Putamen (tissue), 1 donor: ENCODE measurements at regions not wholly inside any gene's neighbourhood (a gene's known extent, or its start where the extent isn't known, plus 50 kb on each side); places are given as distances from the start of the nearest gene placed in this dataset.
A peak's percentile ranks its signal among the peaks of the same experiment; 100 is the strongest.

Experiments
- DNase-seq: peaks from one replicate; pipeline ENCODE4 v3.0.0-alpha.2; 2016; ENCODE audit warnings: low spot score

DNA sequence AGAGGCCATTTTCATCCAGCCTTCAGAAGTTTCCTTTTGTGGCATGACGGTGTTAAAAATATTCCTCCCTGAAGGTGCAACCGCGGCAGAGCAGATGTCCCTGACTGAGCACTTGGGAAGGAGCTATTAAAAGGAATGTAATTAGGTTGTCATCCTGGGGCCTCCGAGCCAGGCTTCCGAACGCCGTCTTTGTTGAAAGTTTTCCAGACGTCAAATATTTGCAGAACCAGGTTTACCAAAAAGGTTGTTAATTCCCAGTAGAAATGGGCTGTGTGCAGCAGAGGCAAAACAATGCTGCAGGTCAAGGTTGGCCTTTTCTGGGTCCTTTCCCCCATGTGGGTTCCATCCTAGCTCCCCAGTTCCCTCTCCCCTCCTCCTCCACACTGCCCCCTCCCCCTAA lies 88.8 kb upstream of the CALM2 start:
- DNase-seq = no peak

DNA sequence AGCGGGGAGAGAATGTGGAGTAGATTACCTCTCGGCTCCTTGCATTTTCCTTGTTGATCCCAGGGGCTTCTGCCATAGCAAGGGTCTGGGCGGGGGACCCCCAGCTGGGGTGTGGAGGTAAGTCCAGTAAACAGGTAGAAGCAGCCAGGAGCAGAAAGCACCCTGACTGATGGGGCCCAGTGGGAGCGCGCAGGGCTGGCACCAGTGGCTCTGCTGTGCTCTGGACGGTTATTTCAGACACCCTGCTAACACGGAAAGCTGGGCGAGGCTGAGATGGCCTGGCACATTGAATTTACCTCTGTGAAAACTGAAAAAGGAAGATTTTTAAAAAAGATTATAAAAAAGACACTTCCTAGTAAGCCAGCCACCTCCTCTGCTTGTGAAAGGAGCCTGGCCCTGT lies 88.4 kb upstream of the CALM2 start:
- DNase-seq = no peak

DNA sequence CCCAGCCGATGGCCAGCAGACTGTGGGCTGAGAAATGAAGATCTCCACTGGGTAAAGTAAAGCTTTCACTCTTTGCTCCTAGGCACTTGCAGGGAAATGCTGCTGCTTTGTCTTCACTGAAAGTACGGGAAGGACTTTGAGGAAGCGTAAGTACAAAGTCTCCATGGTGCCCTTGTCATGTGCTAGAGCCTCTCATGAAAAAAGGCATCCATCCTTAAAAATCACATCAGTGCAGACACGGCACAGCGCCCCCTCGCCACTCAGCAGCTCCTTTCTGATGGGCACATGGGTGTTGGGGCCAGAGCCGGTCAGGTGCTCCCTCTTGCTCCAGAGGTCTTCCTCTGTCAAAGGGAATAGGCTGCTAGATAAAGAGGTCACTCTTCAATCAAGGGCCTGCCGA lies 87.8 kb upstream of the CALM2 start:
- DNase-seq = no peak

DNA sequence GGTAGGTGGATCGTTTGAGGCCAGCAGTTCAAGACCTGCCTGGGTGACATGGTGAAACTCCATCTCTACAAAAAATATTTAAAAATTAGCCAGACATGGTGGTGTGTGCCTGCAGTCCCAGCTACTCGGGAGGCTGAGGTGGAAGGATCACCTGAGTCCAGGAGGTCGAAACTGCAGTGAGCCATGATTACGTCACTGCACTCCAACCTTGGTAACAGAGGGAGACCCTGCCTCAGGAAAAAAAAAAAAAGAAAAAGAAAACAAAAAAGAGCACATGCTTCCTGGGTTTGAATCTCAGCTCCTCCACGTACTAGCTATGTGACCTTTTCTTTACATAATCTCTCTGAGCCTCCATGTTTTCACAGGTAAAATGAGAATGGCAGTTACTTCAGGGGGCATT lies 86.3 kb upstream of the CALM2 start:
- no peak for DNase-seq

DNA sequence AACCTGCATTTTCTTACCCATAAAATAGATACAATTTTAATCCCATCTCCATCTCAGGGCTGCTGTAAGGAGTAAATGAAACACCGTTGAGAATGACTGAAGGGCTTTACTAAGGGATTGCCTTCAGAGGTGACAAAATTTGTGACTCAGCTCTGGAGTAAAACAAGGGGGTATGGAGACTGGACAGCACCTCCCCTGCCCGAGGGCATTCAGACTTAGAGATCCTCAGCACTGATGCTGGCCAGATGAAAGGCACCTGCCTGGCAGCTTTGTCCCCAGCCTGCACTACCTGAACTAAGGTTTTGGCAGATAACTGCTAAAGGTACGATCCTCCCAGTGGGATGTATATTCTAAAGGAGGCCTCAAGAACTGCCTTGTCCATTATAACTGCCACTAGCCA lies 84.7 kb upstream of the CALM2 start:
- no peak for DNase-seq

DNA sequence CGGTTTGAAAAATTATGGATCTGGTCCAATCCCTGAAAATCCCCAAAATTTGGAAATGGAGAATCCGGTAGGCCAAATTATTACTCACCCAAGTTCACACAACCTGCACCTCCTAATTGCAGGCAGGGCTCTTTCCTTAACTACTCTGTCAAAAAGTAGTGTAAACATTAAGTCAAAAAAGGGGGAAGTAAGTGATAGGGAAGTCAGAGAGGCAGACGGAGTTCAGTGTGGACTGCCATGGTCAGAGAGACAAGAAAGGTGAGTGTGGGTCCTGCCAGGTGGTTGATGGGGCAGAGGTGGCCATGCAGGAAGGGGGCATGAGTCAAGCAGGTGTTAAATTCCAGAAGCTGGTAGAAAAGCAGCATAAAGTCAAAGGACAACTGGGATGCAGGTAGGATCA lies 83.5 kb upstream of the CALM2 start:
- DNase-seq = no peak

DNA sequence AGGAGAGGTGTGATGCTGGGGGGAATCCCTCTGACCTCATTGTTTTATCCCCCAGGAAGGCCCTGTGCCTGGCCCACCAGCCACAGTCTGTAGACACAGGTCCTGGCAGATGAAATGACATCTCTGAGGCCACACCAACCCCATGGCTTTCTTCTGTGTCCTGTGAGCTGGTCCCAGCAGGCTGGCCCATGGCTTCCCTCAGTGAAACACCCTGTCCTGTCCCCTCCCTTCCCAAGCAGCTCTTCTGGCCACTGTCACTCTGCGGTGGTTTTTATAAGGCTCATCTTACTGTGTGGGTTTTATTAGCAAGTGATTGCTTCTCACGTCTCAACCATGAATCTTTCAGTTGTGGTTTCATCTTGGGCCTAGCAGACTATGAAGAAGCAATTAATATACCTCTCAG lies 81.6 kb upstream of the CALM2 start:
- no peak for DNase-seq

DNA sequence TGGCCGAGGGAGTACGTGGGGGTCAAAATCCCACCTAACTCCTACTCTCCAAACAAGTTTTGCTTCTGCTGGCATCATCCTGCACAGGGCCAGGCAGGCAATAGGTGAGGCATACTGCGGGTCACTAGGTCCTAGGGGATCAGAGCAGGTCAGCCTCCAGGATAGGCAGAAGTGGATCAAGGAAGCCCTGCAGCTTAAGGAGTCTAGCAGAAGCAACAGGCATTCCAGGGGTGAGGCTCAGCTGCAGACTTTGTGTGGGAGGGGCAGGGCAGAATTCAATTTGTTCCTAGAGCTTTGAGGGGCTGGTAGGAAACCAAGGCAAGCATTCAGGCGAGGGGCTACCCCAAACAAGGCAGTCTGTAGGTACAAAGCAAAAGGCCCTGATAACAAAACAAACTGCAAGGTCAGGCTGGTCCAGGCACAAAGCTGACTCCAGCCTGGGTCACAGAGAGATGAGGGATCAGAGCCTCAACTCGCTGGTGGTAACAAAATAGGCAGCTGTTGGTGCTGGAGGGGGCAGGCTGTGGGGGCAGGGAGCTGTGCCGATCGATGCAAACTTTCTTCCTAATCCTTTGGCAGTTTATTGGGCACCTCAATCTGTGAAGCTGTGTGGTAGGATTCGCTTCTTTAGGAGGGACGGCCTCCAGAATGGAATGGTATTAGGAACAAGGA lies 80.2 kb upstream of the CALM2 start:
- DNase-seq = no peak

DNA sequence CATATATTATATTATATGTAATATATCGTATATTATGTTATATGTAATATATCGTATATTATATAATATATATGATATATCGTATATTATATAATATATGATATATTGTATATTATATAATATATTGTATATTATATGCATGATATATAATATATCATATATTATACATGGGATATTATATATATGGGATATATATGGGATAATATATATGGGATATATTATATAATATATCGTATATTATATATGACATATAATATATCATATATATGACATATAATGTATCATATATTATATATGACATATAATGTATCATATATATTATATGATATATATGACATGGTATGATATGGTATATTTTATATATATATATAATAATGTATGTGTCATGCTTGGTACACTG lies 79.5 kb upstream of the CALM2 start:
- no peak for DNase-seq

DNA sequence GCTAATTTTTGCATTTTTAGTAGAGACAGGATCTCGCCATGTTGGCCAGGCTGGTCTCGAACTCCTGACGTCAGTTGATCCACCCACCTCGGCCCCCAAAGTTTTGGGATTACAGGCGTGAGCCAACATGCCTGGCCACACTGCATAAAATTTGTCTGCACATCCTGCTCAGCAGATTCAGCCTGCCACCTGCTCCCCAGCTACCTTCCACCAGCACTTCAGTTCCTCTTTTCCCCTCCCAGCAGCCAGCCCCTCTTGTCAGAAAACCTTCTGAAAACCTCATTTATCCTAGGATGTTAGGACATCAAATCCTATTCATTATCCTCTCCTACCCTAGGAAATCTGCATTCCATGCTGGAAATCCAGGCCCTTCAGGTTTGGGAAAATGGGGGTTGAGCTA lies 78.2 kb upstream of the CALM2 start:
- DNase-seq = no peak

DNA sequence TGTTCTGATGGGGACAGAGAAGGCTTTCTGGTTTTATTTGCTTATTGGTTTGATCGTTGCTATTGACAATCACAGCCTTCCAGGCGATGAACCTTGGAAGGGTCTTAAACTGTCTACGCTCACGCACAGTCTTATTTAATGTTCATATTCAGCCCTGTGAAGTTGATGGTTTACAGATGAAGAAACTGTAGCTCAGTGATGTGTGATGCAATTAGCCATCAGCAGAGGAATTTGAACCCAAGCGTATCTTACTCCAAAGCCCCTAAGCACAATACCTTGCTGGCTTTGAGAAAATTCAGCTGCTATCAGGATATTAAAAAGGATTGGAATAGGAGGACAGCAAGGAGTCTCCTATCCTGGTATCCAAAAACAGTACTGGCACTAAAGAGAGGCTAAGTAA lies 77.1 kb upstream of the CALM2 start:
- no peak for DNase-seq

DNA sequence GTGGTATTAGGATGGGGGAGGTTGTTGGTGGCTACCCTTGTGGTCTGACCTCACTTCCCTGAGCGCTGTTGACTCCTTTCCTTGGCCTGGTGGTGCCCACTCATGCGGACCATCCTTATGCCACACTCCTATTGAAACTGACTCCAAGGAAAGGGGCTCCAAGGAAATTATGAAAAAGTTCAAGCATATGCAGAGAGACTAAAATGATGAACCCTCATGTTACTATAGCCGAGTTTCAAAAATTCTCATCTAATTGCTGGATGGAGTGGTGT lies 75.0 kb upstream of the CALM2 start:
- DNase-seq = no peak

DNA sequence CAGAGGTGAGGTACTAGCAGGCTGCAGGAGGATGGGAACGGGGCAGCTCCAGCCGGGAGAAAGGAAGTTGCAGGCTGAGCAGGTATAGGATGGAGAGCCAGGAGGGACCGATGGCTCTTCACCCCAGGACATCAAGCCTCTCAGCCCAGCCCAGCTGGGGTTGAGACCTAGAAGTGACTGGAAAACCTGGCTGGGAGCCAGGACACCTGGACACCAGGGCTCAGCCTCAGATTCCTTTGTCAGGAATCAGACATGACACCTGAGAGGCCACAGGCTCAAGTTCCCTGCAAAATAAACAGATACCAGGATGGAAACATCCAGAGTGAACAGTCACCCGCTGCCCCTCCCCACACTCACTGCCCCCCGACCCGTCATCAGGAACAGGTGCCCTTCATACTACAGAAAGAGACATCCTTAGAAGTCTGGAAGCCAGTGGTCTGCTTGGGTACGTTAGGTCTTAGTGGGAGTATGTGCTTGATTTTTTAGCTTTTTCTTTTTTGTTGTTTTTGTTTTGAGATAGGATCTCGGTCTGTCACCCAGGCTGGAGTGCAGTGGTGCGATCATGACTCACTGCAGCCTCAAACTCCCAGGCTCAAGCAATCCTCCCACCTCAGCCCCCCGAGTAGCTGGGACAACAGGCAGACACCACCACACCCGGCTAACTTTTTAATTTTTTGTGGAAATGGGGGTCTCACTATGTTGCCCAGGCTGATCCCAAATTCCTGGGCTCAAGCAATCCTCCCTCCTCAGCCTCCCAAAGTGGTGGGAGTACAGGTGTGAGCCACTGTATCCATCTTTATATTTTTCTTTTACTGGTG lies 74.5 kb upstream of the CALM2 start:
- no peak for DNase-seq

DNA sequence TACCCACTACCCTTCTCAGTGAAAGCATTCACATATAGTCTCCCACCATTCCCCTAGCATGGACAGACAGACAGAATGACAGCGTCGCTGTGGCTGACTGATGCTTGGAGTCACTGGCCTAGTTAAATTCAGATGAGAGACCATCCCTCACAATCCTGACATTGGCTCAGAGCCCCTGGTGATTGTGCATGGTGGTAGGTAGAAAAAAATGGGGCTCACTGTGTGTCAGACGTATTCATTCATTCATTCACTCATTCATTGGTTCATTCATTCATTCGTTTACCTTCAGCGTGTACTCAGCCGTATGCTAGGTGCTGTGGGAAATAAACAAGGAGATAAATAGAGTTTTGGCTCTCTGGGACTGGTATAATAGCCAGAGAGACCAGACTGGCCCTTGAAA lies 73.6 kb upstream of the CALM2 start:
- no peak for DNase-seq

DNA sequence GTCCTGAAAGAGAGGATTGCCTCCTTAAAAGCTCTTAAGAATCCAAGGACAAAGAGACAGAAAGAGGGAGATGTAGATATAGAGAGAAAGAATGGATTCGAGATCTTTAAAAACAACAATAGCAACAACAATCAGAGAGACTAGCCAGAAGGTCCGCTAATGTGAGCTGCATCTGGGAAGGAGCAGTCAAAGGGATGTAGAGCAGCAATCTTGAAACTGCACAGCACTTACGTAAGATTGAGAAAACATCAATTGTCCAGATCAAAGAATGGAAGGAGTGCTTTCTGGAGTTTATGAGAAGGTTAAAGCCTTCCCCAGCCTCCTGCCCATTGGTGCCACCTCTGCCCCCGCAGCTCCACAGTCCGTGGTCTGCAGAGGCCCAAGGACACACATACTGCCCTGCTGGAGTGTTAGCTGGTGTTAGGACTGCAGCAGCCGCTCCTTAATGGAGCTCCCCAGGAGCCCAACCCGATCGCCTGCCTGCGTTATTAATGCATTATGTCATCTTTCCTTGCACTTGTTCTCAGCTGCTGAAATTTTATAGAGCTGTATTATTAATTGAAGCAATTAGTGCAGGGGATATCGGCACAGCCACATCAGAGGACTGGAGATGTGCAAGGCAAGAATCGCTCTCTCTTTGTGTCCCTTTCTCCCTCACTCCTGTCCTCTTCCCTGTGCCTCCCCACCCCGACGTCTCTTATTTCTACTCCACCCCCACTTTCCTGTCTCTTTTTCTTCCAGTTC lies 73.0 kb upstream of the CALM2 start:
- DNase-seq = no peak

DNA sequence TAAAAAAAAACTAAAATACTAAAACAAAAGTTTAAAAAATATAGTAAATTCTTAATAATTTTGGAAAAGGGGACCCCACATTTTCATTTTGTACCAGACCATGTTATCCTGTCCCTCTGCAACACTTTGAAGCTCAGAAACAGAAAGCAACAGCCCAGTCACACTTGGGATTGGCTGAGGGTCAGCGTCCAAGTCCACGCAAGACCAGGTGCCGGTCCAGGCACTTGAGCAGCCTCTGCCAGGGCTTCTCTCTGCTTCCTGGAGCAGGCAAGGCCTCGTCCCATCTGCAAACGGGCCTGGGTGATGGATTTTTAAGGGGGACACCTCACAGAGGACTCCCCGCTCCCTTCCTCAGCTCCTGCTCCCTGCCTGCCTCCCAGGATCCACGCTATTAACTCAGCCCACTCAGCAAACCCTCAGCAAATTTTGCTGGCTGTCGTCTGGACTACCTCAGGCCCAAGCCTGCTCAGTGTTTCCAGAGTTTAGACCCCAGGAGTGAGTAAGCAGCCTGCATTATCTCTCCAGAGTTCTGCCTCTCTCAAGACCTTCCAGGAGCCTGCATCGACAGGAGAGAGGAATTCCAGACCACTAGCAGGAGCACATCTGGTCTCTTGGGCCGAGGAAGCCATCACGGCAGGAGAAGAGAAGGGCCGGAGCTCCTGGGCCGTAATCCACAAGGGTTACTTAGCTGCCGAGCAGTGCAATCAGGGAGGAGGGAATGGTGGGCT lies 67.4 kb upstream of the CALM2 start:
- no peak for DNase-seq

DNA sequence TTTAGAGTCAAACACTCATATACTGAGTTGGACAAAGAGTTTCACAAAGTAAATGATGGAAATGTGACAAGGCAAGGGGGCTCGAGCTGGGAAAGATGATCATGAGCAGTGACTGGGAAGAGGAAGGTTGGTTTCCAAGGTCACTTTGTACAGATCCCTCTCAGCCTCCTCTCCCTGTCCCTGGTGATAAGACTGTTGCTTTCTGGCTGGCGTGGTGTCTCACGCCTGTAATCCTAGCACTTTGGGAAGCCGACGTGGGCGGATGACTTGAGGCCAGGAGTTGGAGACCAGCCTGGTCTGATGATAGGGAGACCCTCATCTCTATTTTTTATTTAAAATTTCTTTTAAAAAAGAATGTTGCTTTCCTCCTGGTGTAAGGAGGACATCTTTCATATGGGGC lies 65.4 kb upstream of the CALM2 start:
- no peak for DNase-seq

DNA sequence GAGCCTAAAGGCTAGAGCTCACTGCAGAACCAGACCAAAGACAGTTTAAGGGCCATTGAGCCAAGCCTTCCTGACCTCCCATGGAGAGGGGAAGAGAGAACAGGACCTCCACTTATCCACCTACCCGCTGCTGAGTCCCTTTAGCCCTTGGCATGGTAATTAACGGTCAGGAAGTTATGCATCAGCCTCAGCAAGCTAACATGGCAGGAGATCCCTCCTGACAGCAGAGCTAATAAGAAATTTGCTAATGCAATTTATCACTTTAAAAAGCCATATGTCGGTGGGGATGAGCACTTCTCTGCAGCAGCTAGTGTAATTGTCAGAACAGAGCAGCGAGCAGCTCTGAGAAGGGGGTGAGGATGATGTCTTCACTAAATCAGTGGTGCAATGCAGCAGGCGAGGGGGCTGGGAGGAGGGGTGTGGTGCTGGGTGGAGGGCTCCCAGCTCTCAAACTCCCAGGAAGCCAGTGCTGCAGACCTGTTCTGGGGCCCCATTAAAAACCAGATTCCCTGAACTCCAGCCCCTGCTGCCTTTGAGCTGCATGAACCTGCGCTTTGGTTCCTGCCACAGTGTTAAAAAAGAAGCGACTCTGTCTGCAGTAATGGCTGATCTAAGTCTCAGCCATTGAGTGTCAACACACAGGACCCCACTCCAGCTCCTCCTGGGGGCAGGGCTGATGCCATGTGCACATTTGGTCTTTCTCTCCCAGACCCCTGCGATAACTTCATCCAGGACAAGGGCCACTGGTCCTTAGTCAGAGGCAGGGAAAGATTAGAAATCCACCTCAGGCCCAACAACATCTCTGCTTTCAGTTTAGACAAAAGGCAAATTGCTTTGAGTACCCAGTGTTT lies 63.0 kb upstream of the CALM2 start:
- peak; percentile 49 for DNase-seq

DNA sequence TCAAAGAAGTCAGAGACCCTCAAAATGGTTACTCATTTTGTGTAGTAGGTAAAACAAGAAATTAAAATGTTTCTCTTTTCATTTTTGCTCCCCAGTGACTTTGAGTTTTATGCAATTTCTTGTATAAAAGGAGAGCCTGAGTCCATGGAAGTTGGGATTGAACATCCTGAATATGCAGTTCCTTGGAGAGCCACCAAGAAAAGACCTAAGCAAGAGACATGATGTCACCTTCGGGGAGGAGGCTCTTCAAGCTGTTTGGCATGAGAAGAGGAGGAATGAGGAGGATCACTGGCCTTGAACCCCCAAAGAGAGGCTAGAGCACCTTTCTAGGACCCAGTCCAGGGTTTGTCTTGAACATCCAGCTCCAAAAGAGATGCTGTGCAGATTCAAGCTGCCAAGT lies 62.3 kb upstream of the CALM2 start:
- no peak for DNase-seq

DNA sequence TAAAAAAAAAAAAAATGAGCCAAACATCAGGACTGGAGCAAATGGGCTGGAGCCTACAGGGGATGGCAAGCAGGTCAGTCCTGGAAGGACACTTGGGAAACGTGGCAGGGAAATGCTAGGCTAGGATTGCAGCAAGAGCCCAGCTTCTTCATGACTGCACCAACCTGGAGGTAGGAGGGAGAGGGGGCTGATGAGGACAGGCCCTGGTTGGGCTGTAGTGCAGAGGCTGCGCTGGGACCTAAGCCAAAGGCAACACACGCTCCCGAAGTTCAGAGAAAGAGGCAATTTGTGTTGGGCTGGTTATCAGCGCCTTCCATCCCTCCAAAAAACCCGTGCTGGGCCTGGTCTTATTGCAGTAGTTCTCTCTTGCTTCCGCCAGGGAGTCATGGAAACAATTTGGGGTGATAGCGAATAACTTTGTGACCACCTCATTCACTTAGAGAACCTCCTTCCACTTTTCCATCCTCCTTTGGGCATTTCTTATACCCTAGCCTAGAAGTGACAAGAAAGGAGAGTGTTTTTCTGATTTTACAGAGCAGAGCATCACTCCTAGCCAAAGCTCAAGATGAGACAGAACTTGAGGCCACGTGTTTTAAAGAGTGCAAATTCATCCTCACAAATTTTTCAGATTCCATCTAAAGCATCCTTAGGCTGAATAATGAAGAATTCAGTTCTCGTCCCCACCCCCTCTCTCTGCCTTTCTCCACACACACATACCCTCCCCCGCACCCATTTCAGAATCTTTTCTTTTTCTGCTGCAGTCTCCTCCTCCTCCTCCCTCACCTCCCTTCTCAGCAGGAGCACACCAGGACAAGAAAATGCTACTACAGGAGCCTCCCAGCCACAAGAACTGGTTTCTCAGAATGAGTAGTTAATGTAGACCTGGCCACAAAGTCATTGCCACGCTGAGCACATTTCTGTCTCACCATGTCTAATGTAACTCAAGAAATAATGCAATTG lies 61.3 kb upstream of the CALM2 start:
- DNase-seq = peak; percentile 80
